ENCODE measurements at regions not wholly inside any gene's neighbourhood (a gene's known extent, or its start where the extent isn't known, plus 50 kb on each side); places are given as distances from the start of the nearest gene placed in this dataset.
"Not testable (repeated sequence)": the region's sequence is repeated elsewhere in the genome, so short reads cannot be mapped to it uniquely, and the experiment has no call there.

- no peak for DNase-seq (ENCODE audit: low read depth in 3 of 3)
These were observed 842.7 kb upstream of the SLC10A2 start for GRCh38 chr13:103908911-103909310.

DNA sequence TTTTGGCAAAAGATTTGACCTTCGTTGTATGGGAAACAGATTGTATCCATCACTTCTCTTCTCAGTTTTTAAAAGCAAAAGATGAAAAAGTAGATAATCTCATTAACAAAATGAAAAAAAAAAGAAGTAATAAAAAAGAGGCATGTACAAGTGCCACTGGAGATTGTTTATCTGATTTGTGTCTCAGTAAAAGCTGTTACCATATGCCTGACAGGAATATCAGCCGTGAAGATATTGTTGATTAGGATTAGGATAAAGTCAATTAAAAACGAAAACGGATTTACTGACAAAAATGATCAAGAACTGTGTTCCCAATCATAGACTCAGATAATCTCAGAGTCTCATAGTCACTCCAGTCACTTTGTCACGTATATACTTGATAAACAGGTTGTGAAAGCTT lies 842.1 kb upstream of the SLC10A2 start:
- DNase-seq (ENCODE audit: low read depth in 3 of 3): no peak

GRCh38 chr13:103903790-103904189 lies 837.6 kb upstream of the SLC10A2 start:
- DNase-seq (ENCODE audit: low read depth in 3 of 3): no peak

DNA sequence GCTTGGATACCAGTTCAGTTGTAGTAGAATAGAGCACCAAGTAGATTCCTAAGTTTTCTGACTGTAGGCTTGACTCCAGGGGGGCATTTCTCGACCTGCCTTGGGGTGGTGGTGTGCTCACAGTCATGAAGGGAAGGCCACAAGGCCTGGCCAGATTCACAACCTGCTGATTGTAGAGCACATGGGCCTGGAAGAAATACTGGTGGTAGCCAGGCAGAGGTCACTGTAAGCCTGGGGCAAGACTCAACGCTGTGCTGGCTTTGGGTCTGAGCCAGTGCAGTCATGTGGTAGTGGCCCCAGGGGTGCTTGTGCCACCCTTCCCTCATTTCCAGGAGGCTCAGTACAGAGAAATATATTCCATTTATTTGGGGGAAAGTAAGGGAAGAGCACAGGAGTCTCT lies 832.3 kb upstream of the SLC10A2 start:
- DNase-seq (ENCODE audit: low read depth in 3 of 3): no peak

GRCh38 chr13:103895835-103896531 lies 829.8 kb upstream of the SLC10A2 start:
- no peak for DNase-seq (ENCODE audit: low read depth in 3 of 3)

DNA sequence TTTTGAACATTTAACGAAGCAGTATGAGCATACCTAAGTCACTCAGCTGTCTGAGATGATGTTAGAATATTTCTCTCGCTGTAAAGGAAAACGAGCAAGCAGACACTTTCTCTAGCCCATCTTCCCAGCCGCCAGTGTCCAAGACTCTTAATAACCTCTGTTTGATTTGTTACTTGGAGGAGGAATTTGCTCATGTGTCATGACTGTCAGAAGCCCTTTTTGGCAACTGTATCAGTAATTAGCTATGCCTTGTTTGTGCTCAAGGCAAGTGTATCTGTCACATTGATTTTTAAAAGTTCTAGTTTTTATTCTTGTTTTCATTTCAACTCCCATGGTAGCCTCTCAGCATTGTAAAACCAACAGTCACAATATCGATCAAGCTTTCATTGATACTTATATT lies 828.4 kb upstream of the SLC10A2 start:
- DNase-seq (ENCODE audit: low read depth in 3 of 3): no peak

GRCh38 chr13:103884101-103884723 lies 818.0 kb upstream of the SLC10A2 start:
- DNase-seq (ENCODE audit: low read depth in 3 of 3): no peak

- no peak for DNase-seq (ENCODE audit: low read depth in 3 of 3)
These were observed 817.5 kb upstream of the SLC10A2 start for GRCh38 chr13:103883698-103884097.

DNA sequence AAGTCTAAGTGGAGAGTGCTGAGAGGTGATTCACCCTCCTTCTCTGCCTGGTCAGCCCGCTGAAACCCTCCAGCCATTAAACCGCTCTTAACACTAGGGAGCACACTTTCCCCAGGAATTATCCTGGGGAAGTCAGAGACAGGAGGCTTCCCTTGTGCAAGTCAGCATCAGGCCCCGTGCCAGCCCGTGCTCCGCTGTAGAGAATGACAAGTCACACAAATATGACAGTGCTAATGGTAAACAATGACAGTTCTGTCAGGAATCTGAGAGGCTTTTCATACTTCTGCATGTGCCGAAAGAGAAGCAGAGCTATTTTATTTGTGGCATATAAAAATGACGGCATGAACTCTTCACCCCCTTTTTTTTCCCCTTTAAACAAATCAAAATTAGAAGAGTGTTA lies 816.9 kb upstream of the SLC10A2 start:
- DNase-seq (ENCODE audit: low read depth in 3 of 3): no peak

DNA sequence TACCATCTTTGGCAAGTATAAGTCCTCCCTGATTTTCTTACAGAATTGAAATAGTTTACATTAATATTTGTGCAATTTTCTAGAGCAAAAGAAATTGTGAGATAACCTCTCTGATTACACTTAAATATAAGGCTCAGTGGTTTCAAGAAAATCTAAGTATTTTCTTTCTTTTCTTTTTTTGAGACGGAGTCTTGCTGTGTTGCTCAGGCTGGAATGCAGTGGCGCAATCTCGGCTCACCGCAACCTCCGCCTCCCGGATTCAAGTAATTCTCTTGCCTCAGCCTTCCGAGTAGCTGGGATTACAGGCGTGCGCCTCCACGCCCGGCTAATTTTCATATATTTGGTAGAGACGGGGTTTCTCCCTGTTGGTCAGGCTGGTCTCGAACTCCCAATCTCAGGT lies 813.9 kb upstream of the SLC10A2 start:
- DNase-seq (ENCODE audit: low read depth in 3 of 3): not testable (repeated sequence)

- no peak for DNase-seq (ENCODE audit: low read depth in 3 of 3)
These were observed 812.8 kb upstream of the SLC10A2 start for GRCh38 chr13:103878891-103879605.

DNA sequence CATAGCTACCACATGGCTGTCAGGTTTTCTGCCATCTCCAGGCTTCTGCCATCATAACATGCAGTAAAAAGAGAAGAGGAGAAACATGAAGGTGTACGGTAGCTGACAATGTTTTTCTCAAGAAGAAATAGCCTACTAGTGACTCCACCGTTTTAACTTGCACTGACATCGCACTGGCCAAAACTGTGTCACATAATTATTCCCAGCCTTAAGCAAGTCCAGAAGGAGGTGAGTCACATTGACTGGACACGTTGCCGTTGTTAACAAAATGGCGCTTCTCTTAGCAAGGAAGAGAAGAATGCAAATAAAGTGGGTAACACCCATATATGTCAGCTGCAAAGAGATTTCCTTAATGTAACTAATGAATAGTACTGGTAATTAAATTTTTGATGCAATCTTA lies 810.4 kb upstream of the SLC10A2 start:
- no peak for DNase-seq (ENCODE audit: low read depth in 3 of 3)

GRCh38 chr13:103873725-103874124 lies 807.5 kb upstream of the SLC10A2 start:
- DNase-seq (ENCODE audit: low read depth in 3 of 3): no peak

DNA sequence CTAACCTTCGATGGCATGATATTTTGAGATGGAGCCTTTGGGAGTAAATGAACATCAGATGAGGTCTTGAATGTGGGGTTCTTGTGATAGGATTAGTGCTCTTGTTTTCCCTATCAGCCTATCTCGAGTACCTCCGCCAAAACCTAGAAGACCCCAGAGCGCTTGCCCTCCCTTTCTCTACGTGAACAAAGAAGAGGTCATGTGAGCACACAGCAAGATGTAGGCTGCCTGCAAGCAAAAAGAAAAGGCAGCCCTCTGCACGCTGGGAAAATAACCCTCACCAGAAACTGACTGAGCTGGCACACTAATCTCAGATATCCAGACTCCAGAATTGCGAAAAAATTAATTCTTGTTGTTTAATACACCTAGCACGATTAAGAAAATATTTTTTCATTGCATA lies 799.8 kb upstream of the SLC10A2 start:
- no peak for DNase-seq (ENCODE audit: low read depth in 3 of 3)

GRCh38 chr13:103862525-103862924 lies 796.3 kb upstream of the SLC10A2 start:
- no peak for DNase-seq (ENCODE audit: low read depth in 3 of 3)

DNA sequence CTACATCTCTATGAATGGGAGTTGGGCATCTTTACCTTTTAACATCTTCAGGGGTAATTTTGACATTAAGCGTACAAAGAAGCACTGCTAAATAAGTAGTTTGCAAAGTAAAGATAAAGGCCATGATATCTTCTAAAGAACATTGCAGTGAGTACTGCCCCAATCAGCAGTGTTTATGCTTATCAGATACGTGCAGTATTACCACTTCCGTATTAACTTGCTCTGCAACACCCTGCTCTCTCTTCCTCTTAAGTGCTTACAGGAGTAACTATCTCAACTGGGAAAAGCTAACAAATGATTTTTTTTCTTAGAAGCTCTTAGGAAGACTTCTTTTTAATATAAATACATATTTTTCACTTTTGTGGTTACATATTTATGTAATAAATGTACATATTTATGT lies 793.7 kb upstream of the SLC10A2 start:
- DNase-seq (ENCODE audit: low read depth in 3 of 3): no peak

GRCh38 chr13:103852036-103852435 lies 785.8 kb upstream of the SLC10A2 start:
- DNase-seq (ENCODE audit: low read depth in 3 of 3): no peak

- DNase-seq (ENCODE audit: low read depth in 3 of 3): no peak
These were observed 778.3 kb upstream of the SLC10A2 start for GRCh38 chr13:103844471-103844870.

- DNase-seq (ENCODE audit: low read depth in 3 of 3): no peak
These were observed 773.2 kb upstream of the SLC10A2 start for GRCh38 chr13:103839460-103839859.

DNA sequence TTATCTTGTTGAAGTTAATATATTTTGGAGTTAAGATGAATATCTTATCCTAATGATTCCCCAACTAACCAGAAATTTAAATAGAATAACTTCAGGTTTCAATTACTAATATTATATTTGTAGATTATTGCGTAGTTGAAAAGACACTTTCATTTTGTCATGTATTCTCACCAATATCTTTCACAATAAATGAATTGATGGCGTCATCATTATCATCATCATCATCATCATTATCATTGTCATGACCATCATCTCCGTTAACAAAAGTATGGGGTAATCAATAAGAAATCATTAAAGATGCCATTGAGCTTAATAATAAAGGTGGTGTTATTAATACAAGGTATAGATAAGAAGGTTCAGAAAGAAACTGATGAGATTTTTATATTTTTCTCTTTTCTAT lies 768.8 kb upstream of the SLC10A2 start:
- DNase-seq (ENCODE audit: low read depth in 3 of 3): no peak

DNA sequence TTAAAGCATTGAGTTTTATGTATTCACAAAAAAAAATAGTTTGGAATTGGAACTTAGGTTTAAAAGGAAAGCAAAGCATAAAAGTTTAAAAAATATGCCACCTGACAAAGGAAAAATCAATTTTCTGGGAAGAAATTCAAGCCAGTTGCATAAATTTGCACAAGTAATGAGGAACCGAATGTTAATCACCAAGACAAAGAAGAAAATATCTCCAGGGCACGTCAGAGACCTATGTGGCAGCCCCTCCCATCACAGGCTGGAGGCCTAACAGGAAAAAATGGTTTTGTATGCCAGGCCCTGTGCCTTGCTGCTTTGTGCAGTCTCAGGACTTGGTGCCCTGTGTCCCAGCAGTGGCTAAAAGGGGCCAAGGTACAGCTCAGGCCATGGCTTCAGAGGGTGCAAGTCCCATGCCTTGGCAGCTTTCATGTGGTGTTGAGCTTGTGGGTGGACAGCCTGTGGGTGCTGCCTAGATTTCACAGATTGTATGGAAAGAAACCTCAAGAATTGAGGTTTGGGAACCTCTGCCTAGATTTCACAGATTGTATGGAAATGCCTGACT lies 767.2 kb upstream of the SLC10A2 start:
- no peak for DNase-seq (ENCODE audit: low read depth in 3 of 3)

GRCh38 chr13:103815619-103816018 lies 749.4 kb upstream of the SLC10A2 start:
- no peak for DNase-seq (ENCODE audit: low read depth in 3 of 3)

- DNase-seq (ENCODE audit: low read depth in 3 of 3): no peak
These were observed 746.8 kb upstream of the SLC10A2 start for GRCh38 chr13:103812971-103813370.

Data from stimulated activated CD4-positive, alpha-beta T cell treated with anti-CD3 and anti-CD28 coated beads, TNF-alpha, amount 100 ng/mL, for 48 hours (primary cell).